ENCODE measurements at regions not wholly inside any gene's neighbourhood (a gene's known extent, or its start where the extent isn't known, plus 50 kb on each side); places are given as distances from the start of the nearest gene placed in this dataset.

DNA sequence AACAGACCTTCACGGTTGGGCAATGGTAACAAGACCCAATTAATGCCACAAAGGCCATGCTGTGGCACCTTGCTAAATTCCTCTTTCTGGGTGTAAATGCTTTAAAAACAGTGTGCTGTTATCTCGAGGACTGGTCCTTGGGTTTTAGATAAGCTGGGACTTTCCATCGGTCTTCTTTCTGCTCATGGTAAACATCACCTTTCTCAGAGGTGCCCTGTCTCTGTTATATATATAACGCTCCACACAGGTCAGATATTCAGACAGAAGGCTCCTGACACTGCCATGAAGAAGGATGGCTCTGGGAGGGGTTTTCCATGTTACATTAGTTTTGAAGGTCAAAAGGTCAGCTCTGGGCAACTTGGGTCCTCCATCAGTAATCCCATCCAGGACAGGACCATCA, 151.6 kb downstream of the BBOX1 start:
- WGBS, 2 experiments (ENCODE audit: extremely low coverage in 2 of 2, insufficient read length in 1 of 2) = no CpG with 5 or more reads among the region's 4 CpGs

More for the DNA sequence above, 151.6 kb downstream of the BBOX1 start:
- ATAC-seq (ENCODE audit: low read depth) (no peak), DNase-seq (no peak)
- Histone ChIP-seq H3K9ac (ENCODE audit: low read depth, low read length) (no peak overlapping the region), H3K4me3 (ENCODE audit: insufficient read depth, low read depth, low read length) (no peak overlapping the region), H3K18ac (ENCODE audit: low read depth, low read length) (no peak overlapping the region), H2BK20ac (ENCODE audit: low read depth, low read length) (no peak overlapping the region), H3K4me2 (ENCODE audit: low read depth, low read length) (no peak overlapping the region), H4K91ac (ENCODE audit: insufficient read depth, low read depth, low read length) (no peak overlapping the region), H3K27ac (ENCODE audit: insufficient read depth, low read length) (no peak overlapping the region), H3K9me3 (ENCODE audit: control insufficient read depth, insufficient read depth, low read length) (no peaks in the 10 kb centered on the region), H3K4ac (ENCODE audit: low read depth, low read length) (no peak overlapping the region), H3K36me3 (ENCODE audit: control insufficient read depth, insufficient read depth, low read length) (no peaks in the 10 kb centered on the region), H2BK15ac (ENCODE audit: low read depth, low read length) (no peak overlapping the region), H4K8ac (ENCODE audit: low read depth in 2 of 2, low read length in 2 of 2) (no peak overlapping the region), H2BK120ac (ENCODE audit: low read depth, low read length) (no peak overlapping the region), H3K23ac (ENCODE audit: low read depth, low read length) (no peak overlapping the region), H2AK9ac (replicated peaks; ENCODE audit: low read depth, low read length, poor library complexity) (no peak overlapping the region), H3K4me1 (ENCODE audit: control insufficient read depth, insufficient read depth, low read length) (peaks cover 2% of the 10 kb centered on the region; the same call in 1 of the 2 replicates), H4K5ac (ENCODE audit: low read depth, low read length) (no peak overlapping the region), H3K9me1 (ENCODE audit: insufficient read depth, low read length) (no peaks in the 10 kb centered on the region), H4K20me1 (ENCODE audit: insufficient read depth, low read length) (no peaks in the 10 kb centered on the region), H3K79me1 (ENCODE audit: low read depth in 1 of 2, low read length in 2 of 2) (no peaks in the 10 kb centered on the region), H2AFZ (replicated peaks; ENCODE audit: low read length, poor library complexity) (no peak overlapping the region), H3K56ac (ENCODE audit: extremely low read depth, insufficient read depth, low read length) (no peak overlapping the region), H3K14ac (replicated peaks; ENCODE audit: low read depth, low read length) (no peak overlapping the region), H2BK5ac (ENCODE audit: low read depth, low read length, poor library complexity, severe bottlenecking) (no peak overlapping the region), H3K27me3 (ENCODE audit: control insufficient read depth, insufficient read depth, low read length) (peaks cover 21% of the 10 kb centered on the region), H2AK5ac (ENCODE audit: low read depth, low read length) (no peak overlapping the region)
- intact Hi-C loops (cut with micrococcal nuclease) (no loop called here), dilution Hi-C loops (cut with HindIII; ENCODE audit: low sequenced_read_pairs, unreplicated experiment) (loop anchor here (25.0 kb wide), 1 partner anchor 295 kb away; no protein-coding TSS in a partner anchor), in situ Hi-C loops (cut with MboI; ENCODE audit: low sequenced_read_pairs) (no loop called here)
- POLR2A ChIA-PET (ENCODE audit: unreplicated experiment) = no interaction called here
- BruUV-seq (replicated peaks) = no TSS peak
- CTCF ChIA-PET = interaction anchor here (1.0 kb wide), 1 partner anchor 8 kb away, joined by 3 read pairs; no protein-coding TSS in a partner anchor
- TF ChIP-seq MXI1 (IDR thresholded peaks at IDR 0.05; ENCODE audit: borderline replicate concordance, low read depth, low read length) (no peak), SMC3 (IDR thresholded peaks at IDR 0.05; ENCODE audit: low read depth, low read length) (no peak), RAD21 (IDR thresholded peaks at IDR 0.05; ENCODE audit: low read length) (no peak), MAZ (IDR thresholded peaks at IDR 0.05; ENCODE audit: borderline replicate concordance, low read depth, low read length) (no peak), POLR2A (IDR thresholded peaks at IDR 0.05; ENCODE audit: low read depth, low read length) (no peak), RCOR1 (IDR thresholded peaks at IDR 0.05; ENCODE audit: insufficient replicate concordance, low read length) (no peak), MAFK (IDR thresholded peaks at IDR 0.05; ENCODE audit: low read depth, low read length) (no peak), BHLHE40 (IDR thresholded peaks at IDR 0.05; ENCODE audit: low read depth, low read length) (no peak), RFX5 (IDR thresholded peaks at IDR 0.05; ENCODE audit: low read depth, low read length) (no peak), NFE2L2 (IDR thresholded peaks at IDR 0.05; ENCODE audit: low read depth, low read length) (no peak), CEBPB (IDR thresholded peaks at IDR 0.05; ENCODE audit: low read depth, low read length) (no peak), CHD1 (IDR thresholded peaks at IDR 0.05; ENCODE audit: low read depth, low read length) (no peak)
- TF ChIP-seq, protein P1, sequence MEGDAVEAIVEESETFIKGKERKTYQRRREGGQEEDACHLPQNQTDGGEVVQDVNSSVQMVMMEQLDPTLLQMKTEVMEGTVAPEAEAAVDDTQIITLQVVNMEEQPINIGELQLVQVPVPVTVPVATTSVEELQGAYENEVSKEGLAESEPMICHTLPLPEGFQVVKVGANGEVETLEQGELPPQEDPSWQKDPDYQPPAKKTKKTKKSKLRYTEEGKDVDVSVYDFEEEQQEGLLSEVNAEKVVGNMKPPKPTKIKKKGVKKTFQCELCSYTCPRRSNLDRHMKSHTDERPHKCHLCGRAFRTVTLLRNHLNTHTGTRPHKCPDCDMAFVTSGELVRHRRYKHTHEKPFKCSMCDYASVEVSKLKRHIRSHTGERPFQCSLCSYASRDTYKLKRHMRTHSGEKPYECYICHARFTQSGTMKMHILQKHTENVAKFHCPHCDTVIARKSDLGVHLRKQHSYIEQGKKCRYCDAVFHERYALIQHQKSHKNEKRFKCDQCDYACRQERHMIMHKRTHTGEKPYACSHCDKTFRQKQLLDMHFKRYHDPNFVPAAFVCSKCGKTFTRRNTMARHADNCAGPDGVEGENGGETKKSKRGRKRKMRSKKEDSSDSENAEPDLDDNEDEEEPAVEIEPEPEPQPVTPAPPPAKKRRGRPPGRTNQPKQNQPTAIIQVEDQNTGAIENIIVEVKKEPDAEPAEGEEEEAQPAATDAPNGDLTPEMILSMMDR (conservative IDR thresholded peaks at IDR 0.05; ENCODE audit: low read depth, low read length) = no peak
- TF ChIP-seq, protein P2, sequence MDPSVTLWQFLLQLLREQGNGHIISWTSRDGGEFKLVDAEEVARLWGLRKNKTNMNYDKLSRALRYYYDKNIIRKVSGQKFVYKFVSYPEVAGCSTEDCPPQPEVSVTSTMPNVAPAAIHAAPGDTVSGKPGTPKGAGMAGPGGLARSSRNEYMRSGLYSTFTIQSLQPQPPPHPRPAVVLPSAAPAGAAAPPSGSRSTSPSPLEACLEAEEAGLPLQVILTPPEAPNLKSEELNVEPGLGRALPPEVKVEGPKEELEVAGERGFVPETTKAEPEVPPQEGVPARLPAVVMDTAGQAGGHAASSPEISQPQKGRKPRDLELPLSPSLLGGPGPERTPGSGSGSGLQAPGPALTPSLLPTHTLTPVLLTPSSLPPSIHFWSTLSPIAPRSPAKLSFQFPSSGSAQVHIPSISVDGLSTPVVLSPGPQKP (IDR thresholded peaks at IDR 0.05; ENCODE audit: borderline replicate concordance, low read depth, low read length) = no peak
- TF ChIP-seq, protein P3, sequence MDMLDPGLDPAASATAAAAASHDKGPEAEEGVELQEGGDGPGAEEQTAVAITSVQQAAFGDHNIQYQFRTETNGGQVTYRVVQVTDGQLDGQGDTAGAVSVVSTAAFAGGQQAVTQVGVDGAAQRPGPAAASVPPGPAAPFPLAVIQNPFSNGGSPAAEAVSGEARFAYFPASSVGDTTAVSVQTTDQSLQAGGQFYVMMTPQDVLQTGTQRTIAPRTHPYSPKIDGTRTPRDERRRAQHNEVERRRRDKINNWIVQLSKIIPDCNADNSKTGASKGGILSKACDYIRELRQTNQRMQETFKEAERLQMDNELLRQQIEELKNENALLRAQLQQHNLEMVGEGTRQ (IDR thresholded peaks at IDR 0.05; ENCODE audit: low read depth, low read length) = no peak
